BJ (cell line): ENCODE measurements at regions not wholly inside any gene's neighbourhood (a gene's known extent, or its start where the extent isn't known, plus 50 kb on each side); places are given as distances from the start of the nearest gene placed in this dataset.
"Not testable (repeated sequence)": the region's sequence is repeated elsewhere in the genome, so short reads cannot be mapped to it uniquely, and the experiment has no call there.

Source experiments
- CTCF ChIA-PET: fragments of 350-600 bp; formaldehyde crosslinking; extraction: SDS; loops from one replicate; lab custom pipeline; 2021; ENCODE audit warnings: antibody characterized with exemption, inconsistent platforms; lab: Yijun Ruan, JAX
- POLR2A ChIA-PET: fragments of 300-600 bp; sonication (Branson Sonifier 250); formaldehyde crosslinking; extraction: SDS; loops from one replicate; lab custom pipeline; 2021; ENCODE audit warnings: antibody characterized with exemption; lab: Charles Lee
- DNase-seq: peaks from one replicate; pipeline ENCODE4 v3.0.0-alpha.2; 2011; ENCODE audit warnings: low read depth
- H3K27me3 ChIP-seq: 2 replicates; pipeline ENCODE4 v1.6.0; 2011; ENCODE audit warnings: low read length; ENCODE audit not compliant: control insufficient read depth, insufficient read depth
- H3K36me3 ChIP-seq: 2 replicates; pipeline ENCODE4 v1.5.1; 2011; ENCODE audit warnings: low read length; ENCODE audit not compliant: control insufficient read depth, insufficient read depth
- H3K4me3 ChIP-seq: 2 replicates; pipeline ENCODE4 v1.5.1; 2011; ENCODE audit warnings: low read depth, mild to moderate bottlenecking, control low read depth, low read length
- CTCF ChIP-seq: IDR thresholded peaks from 2 replicates; pipeline ENCODE4 v1.5.1; 2011; ENCODE audit warnings: low read depth, mild to moderate bottlenecking, control low read depth, inconsistent platforms, low read length, moderate library complexity; ENCODE audit not compliant: insufficient read depth

DNA sequence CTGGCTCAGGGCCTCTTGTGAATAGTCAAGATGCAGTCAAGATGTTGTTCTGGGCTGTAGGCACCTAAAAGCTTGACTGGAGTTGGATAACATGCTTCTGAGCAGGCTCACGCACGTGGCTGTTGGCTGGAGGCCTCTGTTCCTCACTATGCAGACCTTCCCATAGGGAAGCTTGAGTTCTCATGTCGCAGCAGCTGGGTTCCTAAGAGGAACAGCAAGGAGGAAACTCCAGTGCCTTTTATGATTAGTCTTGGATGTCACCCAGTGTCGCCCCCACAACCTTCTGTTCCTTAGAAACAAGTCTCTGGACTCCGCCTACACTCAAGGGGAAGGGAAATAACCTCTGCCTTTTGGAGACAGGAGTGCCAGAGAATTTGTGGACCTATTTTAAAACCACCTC lies 210.7 kb downstream of the BCAS1 start:
- CTCF ChIA-PET, result interaction anchor here (0.8 kb wide), 1 partner anchor 141 kb away, joined by 5 read pairs; no protein-coding TSS in a partner anchor
- POLR2A ChIA-PET, result interaction anchor here (0.7 kb wide), 1 partner anchor 35 kb away, joined by 4 read pairs; no protein-coding TSS in a partner anchor
- no peak overlapping the region for H3K4me3 ChIP-seq
- no peaks in the 10 kb centered on the region for H3K27me3 ChIP-seq
- DNase-seq, result no peak
- no peaks in the 10 kb centered on the region for H3K36me3 ChIP-seq
- TF ChIP-seq CTCF, result no peak

- DNase-seq, CTCF ChIA-PET, H3K36me3 ChIP-seq: not testable (repeated sequence)
These were observed 211.4 kb downstream of the BCAS1 start for GRCh38 chr20:53859009-53859408.

GRCh38 chr20:53858516-53858915 lies 211.9 kb downstream of the BCAS1 start:
- CTCF ChIA-PET, result interaction anchor here (0.7 to 1.0 kb wide), 2 partner anchors 12 to 26 kb away, joined by 3 read pairs; no protein-coding TSS in a partner anchor
- DNase-seq, H3K27me3 ChIP-seq, POLR2A ChIA-PET, H3K36me3 ChIP-seq, H3K4me3 ChIP-seq: not testable (repeated sequence)

More at GRCh38 chr20:53859009-53859408, 211.4 kb downstream of the BCAS1 start:
- not testable (repeated sequence) for H3K27me3 ChIP-seq, H3K4me3 ChIP-seq
- POLR2A ChIA-PET, result interaction anchor here (0.7 kb wide), 1 partner anchor 35 kb away, joined by 4 read pairs; no protein-coding TSS in a partner anchor

DNA sequence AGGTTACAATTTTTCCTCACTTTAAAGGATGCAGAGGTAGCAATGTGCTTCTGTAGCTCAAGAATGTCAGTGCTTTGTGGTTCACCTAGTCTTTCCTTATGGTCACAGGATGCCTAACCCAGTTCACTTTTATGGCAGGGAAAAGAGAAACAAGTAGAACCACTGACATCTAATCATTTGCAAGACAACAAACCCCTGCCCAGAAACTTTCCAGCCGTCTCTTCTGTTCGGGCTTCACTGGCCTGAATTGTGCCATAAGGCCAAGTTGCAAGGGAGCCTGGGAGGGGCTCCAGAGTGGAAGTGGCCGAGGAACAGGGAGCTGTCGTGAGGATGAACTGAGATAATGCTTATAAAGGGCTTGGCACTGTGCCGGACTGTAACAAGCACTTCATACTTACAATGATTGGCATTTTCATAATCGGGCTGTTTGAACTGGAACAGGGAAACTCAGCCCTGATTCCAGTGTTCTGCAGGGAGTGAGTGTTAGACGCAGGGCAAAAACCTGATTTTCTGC lies 212.6 kb downstream of the BCAS1 start:
- POLR2A ChIA-PET, result no interaction called here
- no peak for TF ChIP-seq CTCF
- H3K27me3 ChIP-seq, result no peaks in the 10 kb centered on the region
- no peak overlapping the region for H3K4me3 ChIP-seq
- no peak for DNase-seq
- CTCF ChIA-PET, result interaction anchor here (0.5 to 1.0 kb wide), 4 partner anchors 13 to 249 kb away, joined by 3 to 4 read pairs (median 4); no protein-coding TSS in a partner anchor
- no peaks in the 10 kb centered on the region for H3K36me3 ChIP-seq

DNA sequence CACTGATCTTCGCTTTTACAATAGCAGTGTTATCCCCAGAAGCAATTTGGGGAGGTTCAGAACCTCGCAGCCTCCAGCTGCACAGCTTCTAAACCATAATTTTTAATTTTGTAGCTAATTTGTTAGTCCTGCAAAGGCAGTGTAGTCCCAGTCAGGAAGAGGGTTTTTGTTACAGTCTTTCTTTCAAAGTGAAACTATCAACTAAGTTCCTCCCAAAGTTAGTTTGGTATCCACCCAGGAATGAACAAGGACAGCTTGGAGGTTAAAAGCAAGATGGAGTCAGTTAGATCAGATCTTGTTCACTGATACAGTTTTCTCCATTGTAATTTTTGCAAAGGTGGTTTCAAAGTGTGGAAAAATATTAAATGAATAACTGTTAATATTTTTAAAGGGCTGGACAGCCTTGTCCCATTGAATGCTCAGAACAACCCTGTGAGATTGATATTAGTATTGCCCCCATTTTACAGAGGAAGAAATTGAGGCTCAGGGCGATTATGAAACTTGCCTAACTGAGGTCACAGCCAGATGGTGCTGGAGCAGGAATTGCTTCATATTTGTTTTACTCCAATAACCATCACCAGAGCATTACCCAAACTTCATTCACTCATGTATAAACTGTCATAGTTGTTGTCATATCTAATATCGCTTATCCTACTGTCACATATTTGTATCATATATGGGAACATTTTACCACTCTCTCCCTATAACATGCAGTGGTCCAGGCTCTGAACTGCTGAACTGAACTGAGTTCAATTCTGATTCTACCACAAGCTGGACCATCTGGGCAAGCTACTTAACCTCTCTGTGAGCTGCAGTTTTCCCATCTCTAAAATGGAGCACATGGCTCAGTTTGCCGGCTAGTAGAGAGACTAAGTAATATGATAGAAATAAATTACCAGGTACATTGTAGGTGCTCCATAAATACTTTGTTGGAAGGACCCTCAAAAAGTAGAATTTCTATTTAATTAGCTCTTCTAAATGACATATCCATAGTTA lies 213.8 kb downstream of the BCAS1 start:
- no peak for DNase-seq
- ChIA-PET POLR2A (no interaction called here), CTCF (interaction anchor here (0.5 to 0.8 kb wide), 2 partner anchors 21 to 250 kb away, joined by 4 read pairs; no protein-coding TSS in a partner anchor)
- Histone ChIP-seq H3K27me3 (no peaks in the 10 kb centered on the region), H3K36me3 (no peaks in the 10 kb centered on the region), H3K4me3 (no peak overlapping the region)
- no peak for TF ChIP-seq CTCF

DNA sequence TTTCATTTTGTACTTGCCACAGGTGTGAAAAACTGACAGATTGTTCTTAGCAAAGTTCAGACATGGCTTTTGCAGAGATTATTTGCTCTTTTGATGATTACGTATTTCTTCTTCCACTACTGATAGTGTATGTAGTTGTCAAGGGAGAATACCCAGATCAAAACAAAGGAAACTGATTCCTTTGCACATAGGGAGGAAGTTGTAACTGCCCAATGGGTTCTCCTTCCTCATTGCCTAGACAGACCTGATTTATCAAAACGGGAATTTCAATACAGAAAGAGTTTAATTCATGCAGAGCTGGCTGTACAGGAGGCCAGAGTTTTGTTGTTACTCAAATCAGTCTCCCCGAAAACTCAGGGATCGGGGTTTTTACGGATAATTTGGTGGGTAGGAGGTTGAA lies 214.7 kb downstream of the BCAS1 start:
- no peak for DNase-seq
- no peaks in the 10 kb centered on the region for H3K27me3 ChIP-seq
- ChIA-PET POLR2A (interaction anchor here (0.6 kb wide), 1 partner anchor 80 kb away, joined by 3 read pairs; no protein-coding TSS in a partner anchor), CTCF (no interaction called here)
- H3K4me3 ChIP-seq, result no peak overlapping the region
- TF ChIP-seq CTCF, result no peak
- H3K36me3 ChIP-seq, result no peaks in the 10 kb centered on the region

GRCh38 chr20:53854609-53854926 lies 215.8 kb downstream of the BCAS1 start:
- H3K36me3 ChIP-seq, POLR2A ChIA-PET, H3K27me3 ChIP-seq, DNase-seq, H3K4me3 ChIP-seq: not testable (repeated sequence)
- CTCF ChIA-PET, result interaction anchor here (0.6 kb wide), 1 partner anchor 40 kb away, joined by 3 read pairs; no protein-coding TSS in a partner anchor
